Heart right ventricle (tissue), 16 donors: ENCODE measurements at regions not wholly inside any gene's neighbourhood (a gene's known extent, or its start where the extent isn't known, plus 50 kb on each side); places are given as distances from the start of the nearest gene placed in this dataset.

ENCODE experiments used
- ATAC-seq, 8 donors: fragments of 200-7000 bp; cut with Tn5 transposase; one replicate each; pipeline ENCODE4 v1.9.1; 2020; ENCODE audit warnings: mild to moderate bottlenecking in 8 of 8, moderate library complexity in 8 of 8, moderate number of reproducible peaks in 1 of 8
- DNase-seq, 2 donors: peaks; one replicate each; pipeline ENCODE4 v3.0.0-alpha.2; 2020
- H3K27ac ChIP-seq, 10 donors: fragments of 200-600 bp; sonication (generic) in 2 of 10; one replicate each; pipeline versions ENCODE4 v1.5.0 to v1.8.0; 2020 to 2022; ENCODE audit warnings: mild to moderate bottlenecking in 3 of 10
- H3K27me3 ChIP-seq, 7 donors: fragments of 200-600 bp; one replicate each; pipeline ENCODE4 v1.8.0; 2021 to 2022; ENCODE audit warnings: mild to moderate bottlenecking in 2 of 7
- H3K36me3 ChIP-seq, 9 donors: fragments of 200-600 bp; sonication (generic) in 1 of 9; one replicate each; pipeline versions ENCODE4 v1.5.0 to v1.8.0; 2020 to 2022; ENCODE audit warnings: mild to moderate bottlenecking in 2 of 9
- H3K4me1 ChIP-seq, 9 donors: fragments of 200-600 bp; sonication (generic) in 1 of 9; one replicate each; pipeline versions ENCODE4 v1.5.0 to v1.8.0; 2020 to 2022; ENCODE audit warnings: mild to moderate bottlenecking in 4 of 9
- H3K4me3 ChIP-seq, 10 donors: fragments of 200-600 bp; sonication (generic) in 2 of 10; one replicate each; pipeline versions ENCODE4 v1.5.0 to v1.8.0; 2020 to 2022; ENCODE audit warnings: mild to moderate bottlenecking in 7 of 10, moderate library complexity in 2 of 10
- H3K9me3 ChIP-seq, 11 donors: fragments of 200-600 bp in 10 of 11; sonication (generic) in 2 of 11; one replicate each; pipeline versions ENCODE4 v1.5.0 to v1.8.0; 2013 to 2022; ENCODE audit warnings: mild to moderate bottlenecking in 2 of 11, control low read depth in 1 of 11, moderate library complexity in 1 of 11
- WGBS, 2 donors: extraction: QIAGEN DNeasy Blood & Tissue Kit; methylation state at CpG; one replicate each; pipeline ENCODE4 v1.1.7; 2013; ENCODE audit warnings: inconsistent platforms in 1 of 2; 5-methylcytosine and 5-hydroxymethylcytosine counted together
- intact Hi-C, 10 donors: fragments of 100-400 bp; cut with DNase I; formaldehyde crosslinking; loops; one replicate each; pipeline versions ENCODE4 v1.11.1 to v1.14.2; 2022
- TF ChIP-seq, protein P1 (sequence below), 9 donors: fragments of 200-600 bp; sonication (generic) in 2 of 9; IDR thresholded peaks; one replicate each; pipeline versions ENCODE4 v1.5.0 to v1.8.0; 2021 to 2022; ENCODE audit warnings: antibody characterized with exemption in 9 of 9, mild to moderate bottlenecking in 5 of 9, moderate library complexity in 1 of 9
- donor health status: Arrhythmogenic right ventricular cardiomyopathy.
- donor health status: ischemic (EF 13 %, LVEDD 7.1; RV severe dilation, severe dysfunction).
- donor health status: healthy with polysubstance abuse.
- donor health status: DM: no; HTN: yes; CAD: no.
- donor health status: DM: no; HTN: no; CAD: no.
- donor health status: ischemic (EF 25% LVEDD 6.9; RV normal size, moderate dysfunction).
- donor health status: ischemic (EF 25% LVEDD 5.7; RV mildly dilated, moderate dysfunction).
- donor health status: healthy.
- donor health status: DM: yes; HTN: yes; CAD: no.
- donor health status: Ischemic cardiomyopathy.
- donor health status: ischemic (EF 35%, LVEDD 5.7; RV mildly dilated, moderate dysfunction).
- donor health status: nonischemic (EF 11% LVEDD 7.7; RV severe dilation, severe dysfunction).
- donor health status: DM: yes; HTN: yes; CAD: no.
- donor health status: PGD.
- donor health status: ischemic (EF 29% LVEDD 5.4; RV normal size, mild dysfunction).
- donor health status: nonischemic (EF 23%, LVEDD 6.1; RV moderate dilation, normal function).

GRCh38 chr18:1861473-1861872 lies 709.8 kb downstream of the METTL4 start:
- ATAC-seq (no peak), DNase-seq (no peak)
- Histone ChIP-seq H3K27ac (no peak overlapping the region), H3K27me3 (no peaks in the 10 kb centered on the region), H3K4me3 (no peak overlapping the region), H3K9me3 (peaks cover 0 to 20% (median 0%) of the 10 kb centered on the region in 11 donors), H3K36me3 (no peaks in the 10 kb centered on the region), H3K4me1 (no peaks in the 10 kb centered on the region)
- intact Hi-C loops, result no loop called here
- 87 to 91% methylated on average over 2 of the region's 2 CpGs for WGBS, 2 donors
- TF ChIP-seq, protein P1, sequence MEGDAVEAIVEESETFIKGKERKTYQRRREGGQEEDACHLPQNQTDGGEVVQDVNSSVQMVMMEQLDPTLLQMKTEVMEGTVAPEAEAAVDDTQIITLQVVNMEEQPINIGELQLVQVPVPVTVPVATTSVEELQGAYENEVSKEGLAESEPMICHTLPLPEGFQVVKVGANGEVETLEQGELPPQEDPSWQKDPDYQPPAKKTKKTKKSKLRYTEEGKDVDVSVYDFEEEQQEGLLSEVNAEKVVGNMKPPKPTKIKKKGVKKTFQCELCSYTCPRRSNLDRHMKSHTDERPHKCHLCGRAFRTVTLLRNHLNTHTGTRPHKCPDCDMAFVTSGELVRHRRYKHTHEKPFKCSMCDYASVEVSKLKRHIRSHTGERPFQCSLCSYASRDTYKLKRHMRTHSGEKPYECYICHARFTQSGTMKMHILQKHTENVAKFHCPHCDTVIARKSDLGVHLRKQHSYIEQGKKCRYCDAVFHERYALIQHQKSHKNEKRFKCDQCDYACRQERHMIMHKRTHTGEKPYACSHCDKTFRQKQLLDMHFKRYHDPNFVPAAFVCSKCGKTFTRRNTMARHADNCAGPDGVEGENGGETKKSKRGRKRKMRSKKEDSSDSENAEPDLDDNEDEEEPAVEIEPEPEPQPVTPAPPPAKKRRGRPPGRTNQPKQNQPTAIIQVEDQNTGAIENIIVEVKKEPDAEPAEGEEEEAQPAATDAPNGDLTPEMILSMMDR (IDR thresholded peaks at IDR 0.05), result no peak

DNA sequence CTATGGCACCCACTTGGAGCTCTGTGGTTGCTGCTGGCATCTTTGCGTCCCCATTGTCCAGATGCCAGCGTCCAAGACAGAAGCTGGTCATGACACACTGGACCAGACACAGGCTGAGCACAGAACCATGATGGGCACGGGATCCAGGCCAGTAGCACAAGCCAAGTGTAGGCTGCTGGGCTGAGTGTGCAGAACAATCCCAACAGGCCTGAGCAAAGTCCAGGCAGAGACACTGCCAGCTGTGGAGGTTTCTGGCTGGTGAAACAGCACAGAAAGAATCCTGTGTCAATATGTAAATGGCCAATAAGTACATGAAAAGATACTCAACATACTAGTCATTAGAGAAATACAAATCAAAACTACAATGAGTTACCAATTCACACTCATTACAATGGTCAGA lies 705.4 kb downstream of the METTL4 start:
- H3K27me3 ChIP-seq, result no peaks in the 10 kb centered on the region
- no peak for ATAC-seq
- 87% methylated on average over 3 of the region's 3 CpGs for WGBS, 2 donors

GRCh38 chr18:1872274-1872673 lies 699.0 kb downstream of the METTL4 start:
- Histone ChIP-seq H3K27ac (no peak overlapping the region), H3K4me3 (no peak overlapping the region), H3K4me1 (no peaks in the 10 kb centered on the region), H3K9me3 (no peaks in the 10 kb centered on the region), H3K36me3 (no peaks in the 10 kb centered on the region), H3K27me3 (no peaks in the 10 kb centered on the region)
- ATAC-seq (no peak), DNase-seq (no peak)
- WGBS, 2 donors, result 81 to 87% methylated on average over 2 of the region's 2 CpGs
- intact Hi-C loops, result no loop called here
- TF ChIP-seq, protein P1 (IDR thresholded peaks at IDR 0.05), result no peak

More for the DNA sequence above, 705.4 kb downstream of the METTL4 start:
- Histone ChIP-seq H3K27ac (no peak overlapping the region), H3K9me3 (peaks cover 0 to 18% (median 0%) of the 10 kb centered on the region in 11 donors), H3K36me3 (no peaks in the 10 kb centered on the region), H3K4me3 (no peak overlapping the region), H3K4me1 (no peaks in the 10 kb centered on the region)
- no peak for DNase-seq
- intact Hi-C loops, result no loop called here
- TF ChIP-seq, protein P1 (IDR thresholded peaks at IDR 0.05), result no peak

DNA sequence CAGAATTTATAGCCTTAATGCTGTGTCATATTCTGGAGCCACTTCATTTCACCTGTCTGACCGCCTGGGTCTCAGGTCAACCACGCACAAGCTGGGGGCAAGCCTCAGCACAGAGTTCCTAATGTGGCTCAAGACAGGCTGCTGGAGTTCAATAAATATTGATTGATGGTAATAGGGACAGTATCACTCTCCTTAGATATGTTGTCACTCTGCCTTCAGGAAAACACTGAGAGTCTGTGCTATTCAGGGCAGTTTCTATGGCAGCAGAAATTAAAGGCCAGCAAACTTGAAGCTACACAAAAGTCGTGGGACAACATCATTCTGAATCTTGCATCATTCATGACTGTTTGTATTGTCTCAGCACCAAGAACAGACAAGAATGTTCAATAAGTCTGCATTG lies 696.1 kb downstream of the METTL4 start:
- DNase-seq (no peak), ATAC-seq (no peak)
- Histone ChIP-seq H3K36me3 (no peaks in the 10 kb centered on the region), H3K27me3 (no peaks in the 10 kb centered on the region), H3K4me1 (no peaks in the 10 kb centered on the region), H3K4me3 (no peak overlapping the region), H3K27ac (no peak overlapping the region), H3K9me3 (no peaks in the 10 kb centered on the region)
- intact Hi-C loops, result loop anchor here in 1 of 10 donors (2.0 kb wide), 1 partner anchor 32 kb away; no protein-coding TSS in a partner anchor
- 75 to 79% methylated on average over 3 of the region's 3 CpGs for WGBS, 2 donors
- TF ChIP-seq, protein P1 (IDR thresholded peaks at IDR 0.05), result no peak
